A673 (cell line): ENCODE measurements at regions not wholly inside any gene's neighbourhood (a gene's known extent, or its start where the extent isn't known, plus 50 kb on each side); places are given as distances from the start of the nearest gene placed in this dataset.

Experiments
- BruUV-seq: library from RNA; stranded (reverse); fragments of 400-500 nt; replicated peaks from 2 replicates; lab custom pipeline; 2021; lab: Mats Ljungman, UMichigan
- CTCF ChIA-PET: fragments of 300-600 bp; sonication (Branson Sonifier 250); formaldehyde crosslinking; loops from one replicate; lab custom pipeline; 2022; ENCODE audit warnings: antibody characterized with exemption; lab: Charles Lee
- POLR2A ChIA-PET: fragments of 300-600 bp; sonication (Branson Sonifier 250); formaldehyde crosslinking; loops from one replicate; lab custom pipeline; 2022; ENCODE audit warnings: antibody characterized with exemption; ENCODE audit not compliant: low non-redundant PET; lab: Charles Lee
- DNase-seq: peaks from one replicate; pipeline ENCODE4 v3.0.0-alpha.2; 2015; ENCODE audit warnings: low spot score
- H3K27ac ChIP-seq: fragments of 200-600 bp; sonication (generic); 2 replicates; pipeline ENCODE4 v1.5.1; 2016; ENCODE audit warnings: mixed run types, low read depth, mild to moderate bottlenecking, mixed read lengths, antibody characterized with exemption, low read length; ENCODE audit not compliant: poor library complexity, severe bottlenecking
- H3K27me3 ChIP-seq: fragments of 200-600 bp; sonication (generic); replicated peaks from 2 replicates; pipeline ENCODE4 v1.6.1; 2017; ENCODE audit warnings: mixed run types, low read depth, mild to moderate bottlenecking, mixed read lengths, antibody characterized with exemption, low read length; ENCODE audit not compliant: insufficient read depth, poor library complexity
- H3K36me3 ChIP-seq: fragments of 200-600 bp; sonication (generic); 2 replicates; pipeline ENCODE4 v1.6.1; 2016; ENCODE audit warnings: mixed run types, mild to moderate bottlenecking, mixed read lengths, antibody characterized with exemption, low read length; ENCODE audit not compliant: insufficient read depth, poor library complexity, severe bottlenecking
- H3K4me1 ChIP-seq: fragments of 200-600 bp; sonication (generic); 2 replicates; pipeline ENCODE4 v1.6.1; 2017; ENCODE audit warnings: mixed run types, mild to moderate bottlenecking, mixed read lengths, antibody characterized with exemption, low read length; ENCODE audit not compliant: insufficient read depth, poor library complexity, severe bottlenecking
- H3K4me3 ChIP-seq: fragments of 200-600 bp; sonication (generic); 2 replicates; pipeline ENCODE4 v1.5.1; 2016; ENCODE audit warnings: low read depth, mixed run types, mild to moderate bottlenecking, mixed read lengths, low read length; ENCODE audit not compliant: poor library complexity, severe bottlenecking
- H3K9me3 ChIP-seq: fragments of 200-600 bp; sonication (generic); 2 replicates; pipeline ENCODE4 v1.6.1; 2016; ENCODE audit warnings: mixed run types, low read depth, mild to moderate bottlenecking, mixed read lengths, antibody characterized with exemption, low read length; ENCODE audit not compliant: poor library complexity, severe bottlenecking
- EZH2 ChIP-seq: fragments of 200-600 bp; sonication (generic); IDR thresholded peaks from 2 replicates; pipeline ENCODE4 v1.6.1; 2017; ENCODE audit warnings: borderline replicate concordance, low read depth, mild to moderate bottlenecking, mixed read lengths, antibody characterized with exemption, low read length; ENCODE audit not compliant: poor library complexity, severe bottlenecking
- intact Hi-C: fragments of 100-400 bp; cut with micrococcal nuclease; formaldehyde crosslinking; loops from one replicate; pipeline ENCODE4 v1.10.0; 2022; ENCODE audit not compliant: unreplicated experiment
- TF ChIP-seq, protein P1 (sequence below): fragments of 300-800, 200-600 bp; sonication (generic); conservative IDR thresholded peaks from 2 replicates; pipeline ENCODE4 v1.5.1; 2017; ENCODE audit warnings: low read depth, mild to moderate bottlenecking, antibody characterized with exemption, low read length, moderate library complexity, mixed read lengths

DNA sequence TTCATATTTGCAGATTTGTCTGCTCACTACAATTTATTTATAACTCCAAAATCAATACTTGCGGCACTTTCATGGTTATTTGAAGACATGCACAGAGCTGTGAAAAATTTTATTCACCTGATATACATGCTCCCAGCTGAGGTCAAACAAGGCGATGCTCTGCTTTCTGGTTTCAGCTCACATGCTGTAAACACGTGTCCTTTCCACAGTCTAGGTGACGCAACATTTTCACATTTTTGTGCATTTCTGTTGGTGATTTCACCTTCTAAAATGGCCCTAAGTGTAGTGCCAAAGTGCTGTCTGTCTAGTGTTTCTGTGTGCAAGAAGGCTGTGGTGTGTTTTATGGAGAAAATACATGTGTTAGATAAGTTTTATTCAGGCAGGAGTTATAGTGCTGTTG, 650.5 kb downstream of the RNF144B start:
- CTCF ChIA-PET, result no interaction called here
- no peaks in the 10 kb centered on the region for H3K9me3 ChIP-seq
- H3K4me1 ChIP-seq, result no peaks in the 10 kb centered on the region
- H3K27me3 ChIP-seq, result no peaks in the 10 kb centered on the region
- no peak overlapping the region for H3K4me3 ChIP-seq
- intact Hi-C loops, result no loop called here
- POLR2A ChIA-PET, result no interaction called here
- no peak for TF ChIP-seq EZH2
- TF ChIP-seq, protein P1, sequence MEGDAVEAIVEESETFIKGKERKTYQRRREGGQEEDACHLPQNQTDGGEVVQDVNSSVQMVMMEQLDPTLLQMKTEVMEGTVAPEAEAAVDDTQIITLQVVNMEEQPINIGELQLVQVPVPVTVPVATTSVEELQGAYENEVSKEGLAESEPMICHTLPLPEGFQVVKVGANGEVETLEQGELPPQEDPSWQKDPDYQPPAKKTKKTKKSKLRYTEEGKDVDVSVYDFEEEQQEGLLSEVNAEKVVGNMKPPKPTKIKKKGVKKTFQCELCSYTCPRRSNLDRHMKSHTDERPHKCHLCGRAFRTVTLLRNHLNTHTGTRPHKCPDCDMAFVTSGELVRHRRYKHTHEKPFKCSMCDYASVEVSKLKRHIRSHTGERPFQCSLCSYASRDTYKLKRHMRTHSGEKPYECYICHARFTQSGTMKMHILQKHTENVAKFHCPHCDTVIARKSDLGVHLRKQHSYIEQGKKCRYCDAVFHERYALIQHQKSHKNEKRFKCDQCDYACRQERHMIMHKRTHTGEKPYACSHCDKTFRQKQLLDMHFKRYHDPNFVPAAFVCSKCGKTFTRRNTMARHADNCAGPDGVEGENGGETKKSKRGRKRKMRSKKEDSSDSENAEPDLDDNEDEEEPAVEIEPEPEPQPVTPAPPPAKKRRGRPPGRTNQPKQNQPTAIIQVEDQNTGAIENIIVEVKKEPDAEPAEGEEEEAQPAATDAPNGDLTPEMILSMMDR, result no peak
- no peak overlapping the region for H3K27ac ChIP-seq
- no TSS peak for BruUV-seq
- H3K36me3 ChIP-seq, result no peaks in the 10 kb centered on the region
- no peak for DNase-seq

DNA sequence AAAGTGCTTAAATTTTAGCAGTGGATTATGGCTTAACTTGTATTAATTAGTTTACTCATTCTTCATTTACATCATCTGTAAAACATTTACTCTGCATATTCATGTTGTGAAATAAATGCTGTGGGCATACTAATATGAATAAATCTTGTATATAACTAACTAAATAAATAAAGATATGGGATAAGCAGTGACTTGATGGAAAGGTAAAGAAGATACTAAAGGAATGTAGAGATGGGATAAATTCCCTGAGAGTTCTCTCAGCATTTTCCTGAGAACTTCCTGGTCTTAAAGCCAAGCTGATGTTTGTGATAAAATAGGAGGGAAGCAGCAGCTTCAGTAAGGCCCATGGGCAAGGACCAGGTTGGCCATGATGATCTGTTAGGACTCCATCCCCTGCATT, 652.1 kb downstream of the RNF144B start:
- no peak overlapping the region for H3K4me3 ChIP-seq
- no peaks in the 10 kb centered on the region for H3K36me3 ChIP-seq
- intact Hi-C loops, result no loop called here
- H3K27me3 ChIP-seq, result no peaks in the 10 kb centered on the region
- no peaks in the 10 kb centered on the region for H3K4me1 ChIP-seq
- CTCF ChIA-PET, result no interaction called here
- no peak for TF ChIP-seq EZH2
- TF ChIP-seq, protein P1, result no peak
- no TSS peak for BruUV-seq
- POLR2A ChIA-PET, result no interaction called here
- H3K27ac ChIP-seq, result no peak overlapping the region
- no peak for DNase-seq
- no peaks in the 10 kb centered on the region for H3K9me3 ChIP-seq

DNA sequence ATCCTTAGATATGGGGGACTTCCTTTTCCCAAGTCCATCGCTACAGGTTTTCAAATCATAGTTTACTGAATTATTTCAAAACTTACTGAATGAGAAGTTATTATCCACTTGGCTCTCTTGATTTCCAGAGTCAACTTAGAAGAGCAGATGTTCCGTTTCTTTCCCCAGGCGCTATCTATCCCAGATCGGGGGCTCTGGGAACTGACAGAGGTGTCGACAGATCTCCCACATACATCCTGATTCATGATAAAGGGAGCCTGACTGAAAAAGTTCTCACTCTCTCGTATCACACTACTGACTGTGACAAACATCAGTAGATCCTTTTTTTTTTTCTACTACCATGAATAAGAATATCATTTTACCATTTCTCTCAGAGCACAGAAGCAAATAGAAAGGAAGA, 654.8 kb downstream of the RNF144B start:
- Histone ChIP-seq H3K36me3 (no peaks in the 10 kb centered on the region), H3K27me3 (no peaks in the 10 kb centered on the region), H3K4me3 (no peak overlapping the region), H3K4me1 (no peaks in the 10 kb centered on the region), H3K27ac (no peak overlapping the region), H3K9me3 (no peaks in the 10 kb centered on the region)
- POLR2A ChIA-PET, result no interaction called here
- intact Hi-C loops, result no loop called here
- no peak for DNase-seq
- TF ChIP-seq, protein P1, result no peak
- no peak for TF ChIP-seq EZH2
- CTCF ChIA-PET, result no interaction called here
- no TSS peak for BruUV-seq
